Neural progenitor cell (in vitro differentiated cells): ENCODE measurements at regions not wholly inside any gene's neighbourhood (a gene's known extent, or its start where the extent isn't known, plus 50 kb on each side); places are given as distances from the start of the nearest gene placed in this dataset.

Experiments used
- CTCF ChIP-seq: fragments of 200-600 bp; sonication (generic); IDR thresholded peaks from 2 replicates; pipeline ENCODE4 v1.5.1; 2017; ENCODE audit warnings: antibody characterized with exemption, mild to moderate bottlenecking
- EZH2phosphoT487 ChIP-seq: fragments of 200-600 bp; sonication (generic); IDR thresholded peaks from 2 replicates; pipeline ENCODE4 v1.6.1; 2017; ENCODE audit warnings: antibody characterized with exemption

GRCh38 chr16:55151561-55152305 lies 172.3 kb upstream of the IRX6 start:
- TF ChIP-seq CTCF (no peak), EZH2phosphoT487 (no peak)
